Lung microvascular endothelial cell (primary cell): ENCODE measurements at regions not wholly inside any gene's neighbourhood (a gene's known extent, or its start where the extent isn't known, plus 50 kb on each side); places are given as distances from the start of the nearest gene placed in this dataset.

Experiments
- DNase-seq, 2 donors: peaks; one replicate each; pipeline versions ENCODE4 v3.0.0 to v3.0.0-alpha.2; 2010; ENCODE audit warnings: low read depth in 2 of 2

DNA sequence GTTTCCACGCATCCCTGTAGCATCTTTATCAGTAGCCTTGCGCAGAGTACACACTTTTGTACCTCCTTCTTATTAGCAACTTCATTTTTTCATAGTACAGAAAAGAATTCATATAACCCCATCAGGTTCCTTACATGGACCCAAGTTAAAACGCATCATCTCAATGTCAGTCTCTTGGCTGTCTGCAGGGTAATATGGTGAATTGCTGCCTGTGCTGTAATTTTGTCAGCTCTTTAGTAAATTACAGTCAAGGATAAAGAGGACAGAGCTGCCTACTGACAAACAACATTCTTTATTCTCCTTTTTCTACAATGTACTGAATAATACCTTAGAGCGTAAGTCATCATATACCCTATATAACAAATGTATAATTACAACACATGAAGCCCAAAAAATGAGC is 222.5 kb downstream of the MRPL39 start:
- no peak for DNase-seq

DNA sequence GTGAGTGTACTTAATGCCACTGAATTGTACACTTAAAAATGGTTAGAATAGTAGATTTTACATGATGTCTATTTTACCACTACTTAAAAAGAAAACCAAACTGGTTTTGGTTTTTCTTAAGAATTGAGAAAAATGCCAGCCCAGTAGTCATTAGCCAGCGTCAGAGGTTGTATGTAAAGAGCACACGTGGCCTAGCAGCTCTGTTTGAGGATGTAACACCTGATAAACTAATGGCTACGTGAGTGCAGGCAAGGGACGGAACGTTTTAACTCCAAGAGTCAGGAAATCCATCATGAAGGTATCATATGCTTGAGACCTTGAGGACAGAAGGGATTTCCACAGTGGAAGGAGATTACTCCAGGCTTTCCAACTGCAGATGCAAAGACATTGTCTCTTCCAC is 223.7 kb downstream of the MRPL39 start:
- no peak for DNase-seq

DNA sequence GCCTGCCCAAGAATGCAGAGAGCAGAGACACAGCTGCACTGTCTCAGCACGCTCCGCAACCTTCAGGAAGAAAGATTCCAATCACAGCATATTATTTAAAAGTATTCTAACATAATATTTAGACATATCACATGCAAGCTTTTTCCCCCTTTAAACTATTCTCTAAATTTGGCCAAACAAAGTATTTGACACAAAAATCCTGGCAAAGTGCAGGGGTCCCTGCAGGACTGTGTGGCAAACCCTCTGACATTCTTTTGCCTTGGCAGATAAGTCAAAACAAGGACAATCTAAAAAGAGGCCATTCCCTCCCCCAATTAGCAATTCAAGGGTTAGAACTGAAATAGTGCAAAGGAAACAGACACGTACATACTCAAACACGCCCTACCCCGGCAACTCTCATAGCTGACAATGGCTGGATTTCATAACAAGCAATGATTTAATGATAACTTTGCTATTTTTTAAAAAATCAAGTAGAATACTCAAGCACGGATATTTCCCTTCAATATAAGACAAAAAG is 225.3 kb downstream of the MRPL39 start:
- no peak for DNase-seq

DNA sequence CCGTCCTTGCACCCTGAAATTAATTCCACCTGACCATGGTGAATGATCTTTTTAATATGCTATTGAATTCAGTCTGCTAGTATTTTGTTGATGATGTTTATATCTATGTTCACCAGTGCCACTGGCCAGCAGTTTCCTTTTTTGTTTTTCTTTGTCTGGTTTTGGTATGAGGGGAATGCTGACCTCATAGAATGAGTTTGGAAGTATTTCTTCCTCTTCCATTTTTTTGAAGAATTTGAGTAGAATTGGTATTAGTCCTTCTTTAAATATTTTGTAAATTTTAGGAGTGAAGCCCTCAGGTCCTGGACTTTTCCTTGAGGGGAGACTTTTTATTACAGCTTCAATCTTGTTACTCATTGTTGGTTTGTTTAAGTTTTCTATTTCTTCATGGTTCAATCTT is 231.6 kb downstream of the MRPL39 start:
- no peak for DNase-seq

DNA sequence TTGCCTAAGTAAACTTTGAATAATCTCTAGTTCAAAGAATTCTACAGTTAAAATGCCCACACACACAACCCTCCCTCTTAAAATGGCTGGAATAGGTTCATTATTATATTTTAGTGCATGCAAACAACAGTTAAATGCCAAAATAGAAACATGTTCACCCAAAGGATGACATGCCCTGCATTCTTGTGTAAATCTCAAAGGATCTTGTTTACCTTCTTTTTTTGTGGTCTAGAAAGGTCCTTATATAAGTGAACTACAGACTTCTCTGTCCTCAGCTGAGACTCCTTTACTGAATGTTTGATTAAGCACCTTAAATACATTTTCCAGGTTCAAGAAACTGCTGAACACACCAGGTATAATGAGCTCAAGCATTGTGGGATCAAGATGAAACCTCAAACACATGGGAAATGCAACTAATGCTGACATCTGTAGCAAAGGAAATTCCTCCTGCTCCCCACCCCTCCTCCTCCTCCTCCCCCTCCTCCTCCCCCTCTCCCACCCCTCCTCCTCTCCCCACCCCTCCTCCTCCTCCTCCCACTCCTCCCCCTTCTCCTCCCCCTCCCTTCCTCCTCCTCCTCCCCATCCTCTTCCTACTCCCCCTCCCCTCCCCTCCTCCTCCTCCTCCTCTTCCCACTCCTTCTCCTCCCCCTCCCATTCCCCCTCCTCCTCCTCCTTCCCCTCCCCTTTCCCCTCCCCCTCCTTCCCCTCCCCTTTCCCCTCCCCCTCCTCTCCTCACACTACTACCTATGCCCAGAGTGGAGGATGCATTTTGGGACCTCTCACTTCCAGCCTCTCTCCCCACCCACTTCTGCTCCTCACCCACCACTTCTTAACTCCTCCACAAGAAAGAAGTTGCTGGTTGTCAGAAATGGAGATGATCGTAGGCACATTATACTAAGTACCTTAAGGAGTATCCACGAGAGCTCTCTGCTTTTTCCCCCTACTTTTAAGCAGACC is 233.9 kb downstream of the MRPL39 start:
- no peak for DNase-seq

DNA sequence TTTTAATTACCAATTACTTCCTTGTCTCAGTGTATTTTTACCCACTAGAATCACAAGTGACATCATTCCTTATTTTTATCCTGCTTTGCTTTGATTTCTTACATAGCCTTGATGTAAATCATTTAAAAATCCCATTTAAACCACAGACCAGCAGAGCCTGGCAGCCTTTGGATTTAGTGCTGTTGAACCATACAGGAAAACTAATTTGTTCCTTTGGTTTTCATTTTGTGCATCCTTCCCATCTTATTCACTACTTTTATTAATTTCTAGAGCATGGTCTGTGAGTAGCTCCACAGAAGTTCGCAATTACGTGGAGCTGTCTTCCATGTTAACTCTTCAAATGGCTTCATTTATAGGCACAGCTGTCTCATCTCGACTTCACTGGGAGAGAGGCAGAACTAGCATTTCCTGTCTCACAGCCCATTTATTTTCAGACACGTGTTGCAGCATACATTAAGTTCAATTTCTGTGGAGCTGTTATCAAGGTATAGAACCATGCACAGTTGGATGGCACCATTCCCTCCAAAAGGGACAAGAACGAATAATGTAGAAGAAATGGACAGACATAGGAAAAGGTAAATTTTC is 235.3 kb downstream of the MRPL39 start:
- no peak for DNase-seq

DNA sequence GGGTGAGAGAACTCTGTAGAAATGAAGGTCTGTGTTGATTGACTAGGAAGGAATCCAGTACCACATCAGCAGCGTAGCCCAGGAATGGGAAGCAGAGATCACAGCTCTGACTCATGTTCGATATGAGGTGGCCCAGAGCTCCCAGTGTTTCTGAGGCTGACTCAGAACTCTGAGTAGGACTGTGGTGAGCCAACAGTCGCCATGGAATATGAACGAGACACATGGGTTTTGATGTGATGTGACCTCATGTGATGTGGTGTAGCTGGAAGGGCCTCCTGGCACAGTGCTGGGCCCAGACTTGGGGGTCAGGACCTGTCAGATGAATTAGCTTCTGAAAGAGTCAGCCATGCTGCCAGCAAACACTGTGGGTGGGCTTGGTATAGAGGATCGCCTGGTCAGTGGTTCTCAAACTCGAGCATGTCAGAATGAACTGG is 237.0 kb downstream of the MRPL39 start:
- DNase-seq = peak in 1 of 2 donors; percentile 12

DNA sequence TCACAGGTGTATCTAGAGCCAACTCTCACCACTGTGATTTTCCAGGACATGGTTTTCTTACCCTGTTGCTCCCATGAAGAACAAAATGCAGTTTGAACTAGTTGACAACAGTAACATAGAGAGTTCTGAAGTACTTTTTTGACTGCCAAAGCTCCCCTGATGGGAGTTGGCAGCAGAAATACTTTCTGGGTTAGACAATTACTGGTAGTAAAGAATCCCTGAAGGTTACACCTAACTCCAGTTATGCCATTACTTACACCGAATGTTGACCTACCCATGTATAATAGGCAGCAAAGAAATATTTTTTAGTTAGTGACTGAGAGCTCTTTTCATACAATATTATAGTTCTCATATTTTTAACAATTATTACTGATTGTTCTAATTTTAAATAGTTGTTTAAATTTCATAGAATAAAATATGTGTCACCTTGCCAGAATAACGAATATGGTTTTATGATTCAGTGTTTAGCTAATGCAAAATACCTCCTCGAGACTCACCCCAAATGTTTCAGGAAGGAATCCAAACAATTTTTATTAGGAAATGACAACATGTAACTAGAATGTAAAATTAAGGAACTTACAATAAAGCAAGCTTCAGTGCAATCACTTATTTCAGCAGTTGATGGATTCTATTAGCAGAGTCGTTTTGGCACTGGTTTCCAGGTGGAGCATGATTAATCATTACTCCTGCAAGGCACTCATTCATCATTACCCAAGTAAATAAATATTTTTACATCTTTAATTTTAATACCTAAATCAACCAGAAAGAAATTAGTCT is 237.6 kb downstream of the MRPL39 start:
- DNase-seq = no peak

DNA sequence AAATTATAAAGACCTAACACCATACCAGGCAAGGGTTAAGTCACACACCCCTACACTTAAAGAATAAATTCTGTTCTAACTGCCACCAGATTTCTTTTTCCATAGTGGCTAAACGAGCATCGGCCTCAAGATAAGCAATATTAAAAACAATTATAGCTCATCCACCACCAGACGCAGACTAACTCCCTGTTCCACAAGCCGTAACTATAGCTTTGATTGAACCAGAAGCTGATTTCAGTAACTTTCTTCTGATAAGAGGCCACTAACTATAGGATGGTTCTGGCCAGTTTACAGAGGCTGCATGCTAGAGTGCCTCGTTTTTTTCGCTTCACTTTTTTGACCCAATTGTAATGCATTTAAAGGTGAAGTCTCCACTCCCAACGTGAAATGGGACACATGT is 238.8 kb downstream of the MRPL39 start:
- no peak for DNase-seq

DNA sequence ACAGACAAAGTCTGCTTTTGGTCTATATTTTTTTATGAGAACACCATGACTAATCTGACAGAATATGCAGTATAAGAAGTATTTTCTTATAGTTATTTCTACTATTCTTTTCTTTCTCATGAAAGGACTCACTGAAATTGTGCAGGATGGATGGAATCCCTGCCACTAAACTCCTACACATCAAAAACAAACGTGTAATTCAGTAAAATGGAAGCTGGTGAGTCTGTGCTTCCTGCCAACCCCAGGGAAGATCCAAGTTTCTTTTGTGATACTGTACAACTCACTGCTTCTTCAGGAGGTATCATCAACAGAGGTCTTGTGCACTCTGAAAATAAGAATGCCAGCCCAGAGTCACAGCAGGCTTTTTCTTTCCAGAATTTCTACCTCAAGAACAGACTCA is 241.2 kb downstream of the MRPL39 start:
- DNase-seq = no peak

DNA sequence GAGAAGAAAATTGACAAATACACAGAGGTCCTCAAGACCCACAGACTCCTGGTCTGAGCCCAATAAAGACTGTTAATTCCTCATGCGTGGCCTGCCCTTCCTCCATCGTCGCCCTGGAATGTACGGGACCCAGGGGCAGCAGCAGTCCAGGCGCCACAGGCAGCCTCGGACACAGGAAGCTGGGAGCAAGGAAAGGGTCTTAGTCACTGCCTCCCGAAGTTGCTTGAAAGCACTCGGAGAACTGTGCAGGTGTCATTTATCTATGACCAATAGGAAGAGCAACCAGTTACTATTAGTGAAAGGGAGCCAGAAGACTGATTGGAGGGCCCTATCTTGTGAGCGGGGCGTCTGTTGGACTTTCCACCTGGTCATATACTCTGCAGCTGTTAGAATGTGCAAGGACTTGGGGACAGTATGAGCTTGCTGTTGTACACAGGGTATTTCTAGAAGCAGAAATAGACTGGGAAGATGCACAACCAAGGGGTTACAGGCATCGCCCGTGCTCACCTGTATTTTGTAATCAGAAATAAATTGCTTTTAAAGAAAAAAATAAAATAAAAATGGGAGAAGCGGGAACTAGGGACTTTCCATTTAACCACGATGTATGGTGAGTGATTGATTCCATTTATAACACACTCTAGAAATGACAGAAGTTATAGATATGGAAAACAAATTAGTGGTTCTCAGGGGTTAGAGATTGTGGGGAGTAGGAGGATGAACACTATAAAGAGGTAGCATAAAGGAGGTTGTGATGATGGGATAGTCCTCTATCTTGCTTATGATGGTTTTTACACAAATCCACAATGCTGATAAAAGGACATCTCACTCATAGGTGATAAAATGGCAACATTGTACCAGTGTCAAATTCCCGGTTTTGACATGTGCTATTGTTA is 244.7 kb downstream of the MRPL39 start:
- DNase-seq = no peak

DNA sequence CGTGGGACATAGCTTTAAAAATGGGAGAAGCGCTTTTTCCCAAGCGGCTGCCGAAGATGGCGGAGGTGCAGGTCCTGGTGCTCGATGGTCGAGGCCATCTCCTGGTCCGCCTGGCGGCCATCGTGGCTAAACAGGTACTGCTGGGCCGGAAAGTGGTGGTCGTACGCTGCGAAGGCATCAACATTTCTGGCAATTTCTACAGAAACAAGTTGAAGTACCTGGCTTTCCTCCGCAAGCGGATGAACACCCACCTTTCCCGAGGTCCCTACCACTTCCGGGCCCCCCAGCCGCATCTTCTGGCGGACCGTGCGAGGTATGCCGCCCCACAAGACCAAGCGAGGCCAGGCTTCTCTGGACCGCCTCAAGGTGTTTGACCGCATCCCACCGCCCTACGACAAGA is 245.5 kb downstream of the MRPL39 start:
- DNase-seq = no peak

DNA sequence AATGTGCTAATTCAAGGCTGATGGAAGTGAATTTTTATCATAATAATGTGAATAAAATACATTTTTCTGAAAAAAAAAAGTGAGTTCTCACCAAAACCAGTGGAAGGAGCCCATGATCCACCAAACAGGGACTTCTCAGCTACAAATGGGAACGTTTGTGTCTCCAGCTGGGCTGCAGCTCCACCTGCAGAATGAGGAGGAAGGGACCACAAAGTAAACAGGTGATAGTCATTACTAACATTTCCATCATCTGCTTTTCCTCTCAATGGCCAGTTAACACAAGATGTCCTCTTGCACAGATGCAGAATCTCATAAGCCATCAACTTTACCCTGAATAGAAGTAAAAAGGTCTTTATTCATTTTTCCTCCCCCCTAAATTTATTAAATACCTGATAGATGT is 246.2 kb downstream of the MRPL39 start:
- no peak for DNase-seq

DNA sequence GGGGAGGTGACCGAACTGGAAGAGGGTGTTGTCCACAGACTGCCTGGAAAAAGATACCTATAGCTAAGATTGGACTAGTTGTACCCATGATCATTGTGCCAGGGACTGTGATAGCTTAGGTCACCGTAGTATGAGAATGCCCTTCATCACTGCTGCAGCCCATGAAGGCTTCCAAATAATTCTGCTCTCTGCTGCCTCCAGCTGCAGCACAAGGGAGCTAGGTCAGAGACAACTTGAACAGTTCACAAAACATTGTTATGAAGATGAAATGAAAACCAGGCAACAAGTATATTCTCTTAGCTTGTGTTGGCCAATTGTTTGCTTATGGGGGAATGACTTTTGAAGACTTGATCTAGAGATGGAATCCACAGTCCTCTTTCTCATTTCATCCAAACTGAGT is 246.7 kb downstream of the MRPL39 start:
- DNase-seq = no peak

DNA sequence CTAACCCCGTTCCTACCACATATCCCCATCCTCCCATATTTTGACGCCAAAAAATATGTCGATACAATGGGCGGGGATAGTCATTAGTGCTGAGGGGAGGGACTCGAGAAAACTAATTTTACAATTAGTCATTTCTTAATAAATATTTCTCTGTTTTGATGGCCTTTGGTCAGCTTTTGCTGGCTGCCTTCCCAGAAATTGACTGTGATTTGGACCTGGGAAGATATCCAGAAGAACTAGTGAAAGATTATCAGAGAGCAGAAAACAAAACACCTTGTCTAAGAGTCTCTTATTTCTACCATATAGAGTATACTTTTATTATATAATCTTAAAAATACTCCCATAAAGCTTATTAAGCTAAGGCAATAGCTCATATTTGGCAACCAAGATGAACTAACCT is 247.6 kb downstream of the MRPL39 start:
- DNase-seq = no peak

DNA sequence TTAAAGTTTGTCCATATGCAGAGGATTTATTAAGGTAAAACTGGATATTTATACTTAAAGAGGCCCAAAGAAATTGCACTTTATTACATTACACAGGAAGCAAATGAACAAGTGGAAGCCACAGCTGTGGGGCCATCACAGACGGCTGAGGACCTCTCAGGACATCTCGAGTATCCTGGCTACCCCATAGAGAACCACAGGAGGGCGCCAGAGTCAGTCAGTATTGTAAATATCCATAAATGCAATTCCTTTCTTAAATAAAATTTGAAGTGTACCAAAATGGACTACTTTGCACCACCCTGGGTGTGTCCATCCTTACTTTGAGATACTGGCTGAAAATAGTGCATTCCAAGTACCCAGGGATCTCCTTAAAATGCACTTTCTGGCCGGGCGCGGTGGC is 257.2 kb downstream of the MRPL39 start:
- peak in 1 of 2 donors; percentile 1 for DNase-seq

DNA sequence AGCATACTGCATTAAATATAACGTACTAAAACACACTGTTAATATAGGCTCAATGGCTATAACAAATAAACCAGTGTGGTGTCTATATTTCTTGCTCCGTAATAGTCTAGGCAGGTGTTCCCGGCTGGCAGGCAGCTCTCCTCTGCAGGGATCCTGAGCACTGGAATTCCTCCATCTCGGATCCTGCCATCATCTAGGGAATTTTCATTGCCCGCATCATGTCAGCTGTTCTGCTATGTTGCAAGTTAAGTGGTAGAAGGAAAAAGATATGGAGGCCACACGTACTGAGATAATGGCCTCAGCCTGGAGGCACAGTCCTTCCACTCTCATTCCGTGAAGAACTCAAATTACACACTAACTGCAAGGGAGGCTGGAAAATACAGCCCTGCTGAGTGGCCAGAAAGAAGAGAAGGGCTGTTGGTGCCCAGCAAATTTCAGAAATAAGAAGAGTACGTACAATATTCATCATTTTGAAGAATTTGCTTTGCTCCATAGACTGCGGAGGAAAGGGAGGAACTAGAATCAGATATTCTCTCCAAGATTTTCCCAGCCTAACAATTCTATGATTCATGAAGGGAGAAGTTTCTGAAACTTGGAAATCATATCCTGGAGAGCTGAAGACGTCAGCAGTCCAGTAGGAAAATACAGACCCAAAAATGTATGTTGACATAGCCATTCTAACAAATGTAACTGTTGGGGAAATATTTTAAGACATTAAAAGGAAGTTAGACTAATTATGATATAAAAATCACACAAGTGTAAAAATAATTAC is 263.3 kb downstream of the MRPL39 start:
- DNase-seq = no peak

DNA sequence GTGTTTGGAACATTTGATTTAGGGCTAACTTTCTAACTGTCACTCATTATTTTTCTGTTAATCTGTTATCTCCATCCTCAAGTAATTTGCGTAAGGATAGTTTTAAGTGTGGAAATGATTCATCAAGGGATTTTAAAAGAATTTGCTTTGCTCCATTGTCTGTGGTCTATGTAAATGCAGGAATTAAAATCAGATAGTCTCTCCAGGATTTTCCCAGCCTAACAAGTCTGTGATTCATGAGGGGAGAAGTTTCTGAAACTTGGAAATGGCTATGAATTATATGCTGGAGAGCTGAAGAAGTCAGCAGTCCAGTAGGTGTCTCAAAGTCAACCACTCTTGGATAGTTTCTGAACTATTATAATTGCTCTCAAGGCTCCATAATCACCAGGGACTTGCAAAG is 264.5 kb downstream of the MRPL39 start:
- DNase-seq = no peak

DNA sequence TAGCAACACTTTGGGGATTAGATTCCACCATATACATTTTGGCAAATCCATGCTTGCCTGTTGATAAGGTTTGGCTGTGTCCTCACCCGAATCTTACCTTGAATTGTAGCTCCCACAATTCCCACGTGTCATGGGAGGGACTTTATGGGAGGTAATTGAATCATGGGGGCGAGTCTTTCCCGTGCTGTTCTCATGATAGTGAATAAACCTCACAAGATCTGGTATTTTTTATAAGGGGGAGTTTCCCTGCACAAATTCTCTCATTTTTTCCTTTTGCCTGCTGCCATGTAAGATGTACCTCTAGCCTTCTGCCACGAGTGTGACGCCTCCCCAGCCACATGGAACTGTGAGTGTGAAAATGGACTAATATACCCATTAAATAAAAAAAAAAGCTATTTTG is 265.3 kb downstream of the MRPL39 start:
- DNase-seq = no peak

DNA sequence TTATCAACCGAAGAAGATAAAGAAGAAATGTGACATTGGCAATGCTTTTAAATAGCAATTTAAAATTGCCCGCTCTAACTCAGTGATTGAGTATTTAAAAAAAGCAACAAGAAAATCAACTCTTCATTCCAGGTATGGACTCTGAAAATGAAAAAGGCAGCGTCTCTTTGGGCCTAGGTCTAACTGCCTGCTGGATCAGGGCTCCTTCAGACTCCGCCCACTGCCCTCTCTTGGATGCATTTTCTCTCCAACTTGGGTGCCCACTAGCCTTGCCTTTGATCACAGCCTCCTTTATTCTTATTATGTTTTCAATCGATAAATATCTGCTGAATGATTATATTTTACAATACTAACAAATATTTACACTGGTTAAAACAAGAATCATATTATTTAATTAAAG is 268.9 kb downstream of the MRPL39 start:
- no peak for DNase-seq
